Stomach (tissue), 4 donors: ENCODE measurements at regions not wholly inside any gene's neighbourhood (a gene's known extent, or its start where the extent isn't known, plus 50 kb on each side); places are given as distances from the start of the nearest gene placed in this dataset.

Source experiments
- EP300 ChIP-seq: sonication (generic); formaldehyde crosslinking; IDR thresholded peaks from one replicate; pipeline ENCODE4 v1.6.1; 2017; ENCODE audit warnings: antibody characterized with exemption
- POLR2A ChIP-seq, 4 donors: fragments of 450-650 bp; IDR thresholded peaks; one replicate each; pipeline ENCODE4 v1.6.1; 2016; ENCODE audit warnings: antibody characterized with exemption in 4 of 4, control low read depth in 2 of 4, mild to moderate bottlenecking in 1 of 4, moderate library complexity in 1 of 4
- POLR2AphosphoS5 ChIP-seq, 3 donors: sonication (generic); formaldehyde crosslinking; IDR thresholded peaks; one replicate each; pipeline ENCODE4 v1.6.1; 2016; ENCODE audit warnings: antibody characterized with exemption in 3 of 3
- TF ChIP-seq, protein P1 (sequence below), 7 experiments: fragments of 450-650 bp in 4 of 7; fragments of 200-600 bp in 3 of 7; sonication (generic) in 3 of 7; IDR thresholded peaks; one replicate each; pipeline ENCODE4 v1.5.1; 2016 to 2019; ENCODE audit warnings: antibody characterized with exemption in 7 of 7, control low read depth in 2 of 7, mild to moderate bottlenecking in 1 of 7

DNA sequence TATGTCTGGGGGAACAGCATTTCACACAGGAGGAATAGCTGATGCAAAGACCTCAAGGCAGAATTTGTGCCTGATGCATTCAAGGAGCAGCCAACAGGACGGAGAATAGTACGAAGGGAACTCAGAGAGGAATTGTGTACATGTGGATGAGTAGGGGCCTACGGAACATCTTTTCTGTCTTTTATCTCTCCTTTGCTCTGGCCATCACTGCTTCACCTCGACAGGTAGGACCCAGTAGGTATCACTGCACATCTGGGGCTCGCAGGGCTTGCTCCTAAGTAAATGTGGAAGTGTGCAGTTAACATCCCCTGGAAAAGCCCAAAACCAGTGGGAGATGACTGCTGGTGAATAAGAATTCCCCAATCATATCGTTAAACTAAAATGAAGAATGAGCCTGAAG lies 56.4 kb upstream of the POU1F1 start:
- TF ChIP-seq, protein P1, sequence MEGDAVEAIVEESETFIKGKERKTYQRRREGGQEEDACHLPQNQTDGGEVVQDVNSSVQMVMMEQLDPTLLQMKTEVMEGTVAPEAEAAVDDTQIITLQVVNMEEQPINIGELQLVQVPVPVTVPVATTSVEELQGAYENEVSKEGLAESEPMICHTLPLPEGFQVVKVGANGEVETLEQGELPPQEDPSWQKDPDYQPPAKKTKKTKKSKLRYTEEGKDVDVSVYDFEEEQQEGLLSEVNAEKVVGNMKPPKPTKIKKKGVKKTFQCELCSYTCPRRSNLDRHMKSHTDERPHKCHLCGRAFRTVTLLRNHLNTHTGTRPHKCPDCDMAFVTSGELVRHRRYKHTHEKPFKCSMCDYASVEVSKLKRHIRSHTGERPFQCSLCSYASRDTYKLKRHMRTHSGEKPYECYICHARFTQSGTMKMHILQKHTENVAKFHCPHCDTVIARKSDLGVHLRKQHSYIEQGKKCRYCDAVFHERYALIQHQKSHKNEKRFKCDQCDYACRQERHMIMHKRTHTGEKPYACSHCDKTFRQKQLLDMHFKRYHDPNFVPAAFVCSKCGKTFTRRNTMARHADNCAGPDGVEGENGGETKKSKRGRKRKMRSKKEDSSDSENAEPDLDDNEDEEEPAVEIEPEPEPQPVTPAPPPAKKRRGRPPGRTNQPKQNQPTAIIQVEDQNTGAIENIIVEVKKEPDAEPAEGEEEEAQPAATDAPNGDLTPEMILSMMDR (IDR thresholded peaks at IDR 0.05), result no peak
- TF ChIP-seq POLR2A (IDR thresholded peaks at IDR 0.05) (no peak), EP300 (no peak), POLR2AphosphoS5 (IDR thresholded peaks at IDR 0.05) (no peak)
